ENCODE measurements at regions not wholly inside any gene's neighbourhood (a gene's known extent, or its start where the extent isn't known, plus 50 kb on each side); places are given as distances from the start of the nearest gene placed in this dataset.
"Not testable (repeated sequence)": the region's sequence is repeated elsewhere in the genome, so short reads cannot be mapped to it uniquely, and the experiment has no call there.

DNA sequence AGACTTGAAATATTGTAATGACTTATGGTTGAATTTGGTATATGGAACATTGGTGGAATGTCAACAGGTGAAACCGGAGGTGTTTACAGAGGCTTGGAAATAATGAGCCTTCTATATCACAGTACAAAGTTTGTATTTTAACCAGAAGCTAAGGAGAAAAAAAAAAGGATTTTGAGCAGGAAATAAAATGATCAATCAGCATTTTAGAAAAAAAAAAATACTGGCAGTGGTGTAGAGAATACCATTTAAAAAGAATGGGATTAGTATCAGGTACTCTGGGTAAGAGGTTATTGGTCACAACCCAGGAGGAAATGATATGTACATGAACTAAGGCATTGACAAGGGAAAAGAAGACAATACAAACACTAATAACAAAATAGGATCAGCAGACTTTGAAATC is 587.1 kb upstream of the HTR2C start:
- ChIA-PET POLR2A (no interaction called here), CTCF (ENCODE audit: low intra/inter-chr PET ratio, low total read pairs) (no interaction called here)
- no peak overlapping the region for H3K9ac ChIP-seq (ENCODE audit: insufficient read depth, low read depth, low read length)
- no peaks in the 10 kb centered on the region for H3K4me1 ChIP-seq (ENCODE audit: insufficient read depth, low read length)
- FAIRE-seq (no peak), DNase-seq (ENCODE audit: low spot score) (no peak), ATAC-seq (no peak)
- no peaks in the 10 kb centered on the region for H3K9me3 ChIP-seq (ENCODE audit: low read length)
- H3K27ac ChIP-seq (ENCODE audit: extremely low read length, insufficient read depth, low read length), result no peak overlapping the region
- no peaks in the 10 kb centered on the region for H3K36me3 ChIP-seq (replicated peaks in 1 of 2; ENCODE audit: control insufficient read depth in 1 of 2, insufficient read depth in 2 of 2, low read length in 2 of 2)
- no peak for TF ChIP-seq THAP11 (CRISPR knock-in tag; IDR thresholded peaks at IDR 0.05)
- peak in 1 of 2 experiments; percentile 24; a peak in 1 of 4 replicates for TF ChIP-seq MAFK (conservative IDR thresholded peaks at IDR 0.05 in 1 of 2, IDR thresholded peaks at IDR 0.05 in 1 of 2; ENCODE audit: low read length in 2 of 2)
- no peak overlapping the region for H3K4me2 ChIP-seq (ENCODE audit: low read depth, low read length)
- BruUV-seq (replicated peaks), result no TSS peak
- no peaks in the 10 kb centered on the region for H3K79me2 ChIP-seq (ENCODE audit: insufficient read depth, low read length)
- H4K20me1 ChIP-seq (ENCODE audit: insufficient read depth, low read length), result no peaks in the 10 kb centered on the region
- intact Hi-C loops (cut with micrococcal nuclease; ENCODE audit: unreplicated experiment) (no loop called here), in situ Hi-C loops (cut with HindIII; ENCODE audit: extremely low pct_ligation_motif_present, low pct_unique_long_range_greater_than_20kb) (no loop called here)
- H2AFZ ChIP-seq (ENCODE audit: low read length), result no peak overlapping the region
- H3K4me3 ChIP-seq (replicated peaks in 1 of 3; ENCODE audit: insufficient read depth in 1 of 3, low read depth in 2 of 3, low read length in 3 of 3), result no peak overlapping the region
- no peaks in the 10 kb centered on the region for H3K27me3 ChIP-seq (ENCODE audit: control insufficient read depth in 1 of 2, insufficient read depth in 2 of 2, low read length in 2 of 2)
- 6% methylated on average over 1 of the region's 1 CpG for WGBS (ENCODE audit: low lambda C conversion rate)

DNA sequence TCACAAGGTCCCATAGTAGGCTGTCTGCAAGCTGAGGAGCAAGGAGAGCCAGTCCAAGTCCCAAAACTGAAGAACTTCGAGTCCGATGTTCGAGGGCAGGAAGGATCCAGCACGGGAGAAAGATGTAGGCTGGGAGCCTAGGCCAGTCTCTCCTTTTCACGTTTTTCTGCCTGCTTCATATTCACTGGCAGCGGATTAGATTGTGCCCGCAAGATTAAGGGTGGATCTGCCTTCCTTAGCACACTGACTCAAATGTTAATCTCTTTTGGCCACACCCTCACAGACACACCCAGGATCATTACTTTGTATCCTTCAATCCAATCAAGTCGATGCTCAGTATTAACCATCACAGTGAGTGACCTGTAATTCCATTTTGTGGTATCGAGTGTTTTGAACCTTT is 592.2 kb upstream of the HTR2C start:
- H3K79me2 ChIP-seq (ENCODE audit: insufficient read depth, low read length); H3K27me3 ChIP-seq (ENCODE audit: control insufficient read depth in 1 of 2, insufficient read depth in 2 of 2, low read length in 2 of 2); H3K4me2 ChIP-seq (ENCODE audit: low read depth, low read length); FAIRE-seq; ATAC-seq; H3K9ac ChIP-seq (ENCODE audit: insufficient read depth, low read depth, low read length); CTCF ChIA-PET (ENCODE audit: low intra/inter-chr PET ratio, low total read pairs); H3K4me3 ChIP-seq (replicated peaks in 1 of 3; ENCODE audit: insufficient read depth in 1 of 3, low read depth in 2 of 3, low read length in 3 of 3); BruUV-seq (replicated peaks); H2AFZ ChIP-seq (ENCODE audit: low read length); H4K20me1 ChIP-seq (ENCODE audit: insufficient read depth, low read length); H3K36me3 ChIP-seq (replicated peaks in 1 of 2; ENCODE audit: control insufficient read depth in 1 of 2, insufficient read depth in 2 of 2, low read length in 2 of 2); intact Hi-C loops (cut with micrococcal nuclease; ENCODE audit: unreplicated experiment); H3K4me1 ChIP-seq (ENCODE audit: insufficient read depth, low read length); POLR2A ChIA-PET; in situ Hi-C loops (cut with HindIII; ENCODE audit: extremely low pct_ligation_motif_present, low pct_unique_long_range_greater_than_20kb); DNase-seq (ENCODE audit: low spot score); H3K9me3 ChIP-seq (ENCODE audit: low read length); H3K27ac ChIP-seq (ENCODE audit: extremely low read length, insufficient read depth, low read length): not testable (repeated sequence)
- WGBS (ENCODE audit: low lambda C conversion rate), result 25% methylated on average over 8 of the region's 9 CpGs

DNA sequence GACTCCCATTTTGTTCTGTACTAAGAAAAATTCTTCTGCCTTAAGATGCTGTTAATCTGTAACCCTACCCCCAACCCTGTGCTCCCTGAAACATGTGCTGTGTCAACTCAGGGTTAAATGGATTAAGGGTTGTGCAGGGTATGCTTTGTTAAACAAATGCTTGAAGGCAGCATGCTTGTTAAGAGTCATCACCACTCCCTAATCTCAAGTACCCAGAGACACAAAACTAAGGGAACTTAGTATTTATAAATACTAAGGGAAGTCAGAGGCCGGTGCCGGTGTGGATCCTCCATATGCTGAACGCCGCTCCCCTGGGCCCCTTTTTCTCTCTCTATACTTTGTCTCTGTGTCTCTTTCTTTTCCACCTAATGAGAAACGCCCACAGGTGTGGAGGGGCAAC is 593.2 kb upstream of the HTR2C start:
- H3K27ac ChIP-seq (ENCODE audit: extremely low read length, insufficient read depth, low read length); H3K27me3 ChIP-seq (ENCODE audit: control insufficient read depth in 1 of 2, insufficient read depth in 2 of 2, low read length in 2 of 2); in situ Hi-C loops (cut with HindIII; ENCODE audit: extremely low pct_ligation_motif_present, low pct_unique_long_range_greater_than_20kb); H3K9ac ChIP-seq (ENCODE audit: insufficient read depth, low read depth, low read length); H2AFZ ChIP-seq (ENCODE audit: low read length); CTCF ChIA-PET (ENCODE audit: low intra/inter-chr PET ratio, low total read pairs); H3K79me2 ChIP-seq (ENCODE audit: insufficient read depth, low read length); H4K20me1 ChIP-seq (ENCODE audit: insufficient read depth, low read length); POLR2A ChIA-PET; H3K36me3 ChIP-seq (replicated peaks in 1 of 2; ENCODE audit: control insufficient read depth in 1 of 2, insufficient read depth in 2 of 2, low read length in 2 of 2); ATAC-seq; H3K4me2 ChIP-seq (ENCODE audit: low read depth, low read length); DNase-seq (ENCODE audit: low spot score); H3K4me3 ChIP-seq (replicated peaks in 1 of 3; ENCODE audit: insufficient read depth in 1 of 3, low read depth in 2 of 3, low read length in 3 of 3); H3K9me3 ChIP-seq (ENCODE audit: low read length); intact Hi-C loops (cut with micrococcal nuclease; ENCODE audit: unreplicated experiment); BruUV-seq (replicated peaks); FAIRE-seq; H3K4me1 ChIP-seq (ENCODE audit: insufficient read depth, low read length): not testable (repeated sequence)
- 65% methylated on average over 5 of the region's 5 CpGs for WGBS (ENCODE audit: low lambda C conversion rate)

GRCh38 chrX:113988315-113988935 is 595.5 kb upstream of the HTR2C start:
- in situ Hi-C loops (cut with HindIII; ENCODE audit: extremely low pct_ligation_motif_present, low pct_unique_long_range_greater_than_20kb); FAIRE-seq; H3K9me3 ChIP-seq (ENCODE audit: low read length); CTCF ChIA-PET (ENCODE audit: low intra/inter-chr PET ratio, low total read pairs); ATAC-seq; H2AFZ ChIP-seq (ENCODE audit: low read length); H3K27ac ChIP-seq (ENCODE audit: extremely low read length, insufficient read depth, low read length); DNase-seq (ENCODE audit: low spot score); H3K27me3 ChIP-seq (ENCODE audit: control insufficient read depth in 1 of 2, insufficient read depth in 2 of 2, low read length in 2 of 2); H3K4me1 ChIP-seq (ENCODE audit: insufficient read depth, low read length); POLR2A ChIA-PET; H4K20me1 ChIP-seq (ENCODE audit: insufficient read depth, low read length); intact Hi-C loops (cut with micrococcal nuclease; ENCODE audit: unreplicated experiment); H3K9ac ChIP-seq (ENCODE audit: insufficient read depth, low read depth, low read length); H3K36me3 ChIP-seq (replicated peaks in 1 of 2; ENCODE audit: control insufficient read depth in 1 of 2, insufficient read depth in 2 of 2, low read length in 2 of 2); H3K4me2 ChIP-seq (ENCODE audit: low read depth, low read length); BruUV-seq (replicated peaks); H3K79me2 ChIP-seq (ENCODE audit: insufficient read depth, low read length); H3K4me3 ChIP-seq (replicated peaks in 1 of 3; ENCODE audit: insufficient read depth in 1 of 3, low read depth in 2 of 3, low read length in 3 of 3): not testable (repeated sequence)
- 7% methylated on average over 9 of the region's 10 CpGs for WGBS (ENCODE audit: low lambda C conversion rate)
